GM23248 (cell line): ENCODE measurements at regions not wholly inside any gene's neighbourhood (a gene's known extent, or its start where the extent isn't known, plus 50 kb on each side); places are given as distances from the start of the nearest gene placed in this dataset.

Experiments
- DNase-seq: peaks from one replicate; pipeline ENCODE4 v3.0.0-alpha.2; 2015
- H2AFZ ChIP-seq: fragments of 200-600 bp; sonication (generic); 2 replicates; pipeline ENCODE4 v1.6.1; 2016; ENCODE audit warnings: antibody characterized with exemption
- H3F3A ChIP-seq: fragments of 200-600 bp; sonication (generic); 2 replicates; pipeline ENCODE4 v1.6.1; 2016; ENCODE audit warnings: mild to moderate bottlenecking, antibody characterized with exemption, mixed run types; ENCODE audit not compliant: insufficient read depth
- H3K27ac ChIP-seq: fragments of 200-600 bp; sonication (generic); 2 replicates; pipeline ENCODE4 v1.5.1; 2016; ENCODE audit warnings: mild to moderate bottlenecking
- H3K27me3 ChIP-seq: fragments of 200-600 bp; sonication (generic); replicated peaks from 2 replicates; pipeline ENCODE4 v1.6.1; 2016; ENCODE audit warnings: mild to moderate bottlenecking; ENCODE audit not compliant: insufficient read depth
- H3K36me3 ChIP-seq: fragments of 200-600 bp; sonication (generic); 2 replicates; pipeline ENCODE4 v1.6.1; 2016; ENCODE audit warnings: low read depth, mild to moderate bottlenecking
- H3K4me1 ChIP-seq: fragments of 200-600 bp; sonication (generic); 2 replicates; pipeline ENCODE4 v1.6.1; 2016; ENCODE audit warnings: mild to moderate bottlenecking; ENCODE audit not compliant: insufficient read depth
- H3K4me2 ChIP-seq: fragments of 200-600 bp; sonication (generic); one replicate; pipeline ENCODE4 v1.6.1; 2016; ENCODE audit warnings: mild to moderate bottlenecking; ENCODE audit not compliant: unreplicated experiment
- H3K4me3 ChIP-seq: fragments of 200-600 bp; sonication (generic); 2 replicates; pipeline ENCODE4 v1.5.1; 2016; ENCODE audit warnings: mild to moderate bottlenecking
- H3K79me2 ChIP-seq: fragments of 200-600 bp; sonication (generic); 2 replicates; pipeline ENCODE4 v1.6.1; 2016; ENCODE audit warnings: mild to moderate bottlenecking; ENCODE audit not compliant: insufficient read depth
- H3K9ac ChIP-seq: fragments of 200-600 bp; sonication (generic); 2 replicates; pipeline ENCODE4 v1.6.1; 2016; ENCODE audit warnings: mild to moderate bottlenecking
- H3K9me2 ChIP-seq: fragments of 200-600 bp; sonication (generic); 2 replicates; pipeline ENCODE4 v1.6.1; 2016; ENCODE audit warnings: mixed run types, mild to moderate bottlenecking, moderate library complexity; ENCODE audit not compliant: insufficient read depth
- H3K9me3 ChIP-seq: fragments of 200-600 bp; sonication (generic); one replicate; pipeline ENCODE4 v1.6.1; 2017; ENCODE audit warnings: low read depth
- H4K20me1 ChIP-seq: fragments of 200-600 bp; sonication (generic); 2 replicates; pipeline ENCODE4 v1.6.0; 2016; ENCODE audit not compliant: insufficient read depth
- EZH2 ChIP-seq: fragments of 200-600 bp; sonication (generic); IDR thresholded peaks from 2 replicates; pipeline ENCODE4 v1.6.1; 2018; ENCODE audit warnings: antibody characterized with exemption, mild to moderate bottlenecking; ENCODE audit not compliant: insufficient read depth, poor library complexity, severe bottlenecking
- EZH2phosphoT487 ChIP-seq: fragments of 200-600 bp; sonication (generic); IDR thresholded peaks from 2 replicates; pipeline ENCODE4 v1.6.1; 2018; ENCODE audit warnings: antibody characterized with exemption, moderate library complexity, mild to moderate bottlenecking, low read depth; ENCODE audit not compliant: insufficient read depth
- WGBS, 2 experiments: methylation state at CpG; one replicate each; pipeline ENCODE4 v1.1.6; 2015 to 2017; ENCODE audit warnings: low lambda C conversion rate in 2 of 2, low coverage in 1 of 2; ENCODE audit errors: missing lambda C conversion rate in 2 of 2; 5-methylcytosine and 5-hydroxymethylcytosine counted together
- in situ Hi-C: fragments of 300-500 bp; cut with MboI; formaldehyde crosslinking; loops from 2 replicates; pipeline ENCODE4 v1.15.0; 2020

DNA sequence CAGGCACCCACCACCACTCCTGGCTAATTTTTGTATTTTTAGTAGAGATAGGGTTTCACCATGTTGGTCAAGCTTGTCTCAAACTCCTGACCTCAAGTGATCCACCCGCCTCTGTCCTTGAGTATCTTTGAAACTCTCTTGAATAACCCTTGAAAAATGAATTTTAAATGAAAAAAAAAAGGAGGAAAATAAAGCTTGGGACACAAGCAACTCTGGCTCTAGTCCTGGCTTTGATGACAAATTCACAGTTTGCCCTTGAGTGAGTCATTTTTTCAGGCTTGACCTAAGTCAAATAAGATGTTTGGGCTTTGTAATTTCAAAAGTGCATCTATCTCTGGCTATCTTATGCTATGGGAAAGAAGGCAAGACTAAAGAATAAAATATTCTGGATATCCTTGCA lies 79.0 kb upstream of the TRIB2 start:
- Histone ChIP-seq H2AFZ (no peak overlapping the region), H3K9ac (no peak overlapping the region), H3K27ac (no peak overlapping the region), H3K9me3 (no peaks in the 10 kb centered on the region), H3K9me2 (no peaks in the 10 kb centered on the region), H3K27me3 (no peaks in the 10 kb centered on the region), H3K79me2 (no peaks in the 10 kb centered on the region), H3K4me3 (no peak overlapping the region), H3K4me1 (peaks cover 8% of the 10 kb centered on the region), H4K20me1 (no peaks in the 10 kb centered on the region), H3F3A (0 out of 2 replicates have a peak, but pooled peaks cover 3% of the 10 kb centered on the region), H3K4me2 (no peak overlapping the region), H3K36me3 (no peaks in the 10 kb centered on the region)
- TF ChIP-seq EZH2 = no peak
- TF ChIP-seq EZH2phosphoT487 = no peak
- in situ Hi-C loops = no loop called here
- WGBS, 2 experiments = 53 to 67% methylated on average over 1 of the region's 1 CpG
- DNase-seq = peak; percentile 75

DNA sequence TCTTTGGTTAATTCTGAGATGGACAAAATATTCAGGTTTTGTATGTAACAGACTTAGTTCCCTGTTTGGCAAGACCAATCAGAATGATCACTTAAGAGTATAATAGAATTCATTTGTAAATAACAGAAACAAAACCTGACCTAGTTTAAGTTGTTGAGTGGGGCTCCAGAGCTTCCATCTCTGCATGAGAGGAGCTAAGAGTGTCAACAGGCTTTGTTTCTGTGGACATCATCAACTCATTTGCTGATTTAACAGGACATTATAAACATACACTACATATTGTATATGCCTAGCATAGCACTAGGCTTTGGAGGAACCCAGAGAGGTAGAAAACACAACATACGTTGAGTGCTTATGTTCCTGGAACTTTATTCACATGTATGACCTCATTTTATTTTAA lies 75.3 kb upstream of the TRIB2 start:
- Histone ChIP-seq H3K27me3 (no peaks in the 10 kb centered on the region), H3K4me2 (no peak overlapping the region), H3K4me3 (no peak overlapping the region), H3K27ac (no peak overlapping the region), H3K9me2 (no peaks in the 10 kb centered on the region), H3K9me3 (no peaks in the 10 kb centered on the region), H3K9ac (no peak overlapping the region), H3K79me2 (no peaks in the 10 kb centered on the region), H3K36me3 (no peaks in the 10 kb centered on the region), H2AFZ (no peak overlapping the region), H4K20me1 (no peaks in the 10 kb centered on the region), H3F3A (0 out of 2 replicates have a peak, but pooled peaks cover 3% of the 10 kb centered on the region), H3K4me1 (peaks cover 8% of the 10 kb centered on the region)
- in situ Hi-C loops = no loop called here
- WGBS, 2 experiments = 69 to 70% methylated on average over 1 of the region's 1 CpG
- DNase-seq = no peak
- no peak for TF ChIP-seq EZH2
- no peak for TF ChIP-seq EZH2phosphoT487

DNA sequence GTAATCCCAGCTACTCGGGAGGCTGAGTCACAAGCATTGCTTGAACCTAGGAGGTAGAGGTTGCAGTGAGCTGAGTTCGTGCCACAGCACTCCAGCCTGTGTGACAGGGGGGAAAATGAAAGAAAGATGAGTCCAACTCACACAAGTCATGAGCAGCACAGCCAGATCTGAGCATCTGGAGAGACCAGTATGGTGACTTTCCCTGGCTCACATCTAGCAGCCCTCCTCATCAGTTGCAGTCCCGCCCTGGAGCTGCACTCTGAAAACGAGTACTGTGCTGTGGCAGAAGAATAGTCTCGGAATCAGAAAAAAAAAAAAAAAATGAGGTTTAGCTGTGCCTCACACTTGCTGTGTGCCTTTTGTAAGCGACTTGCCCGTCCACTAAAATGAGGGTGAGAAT lies 74.4 kb upstream of the TRIB2 start:
- no peak for TF ChIP-seq EZH2
- TF ChIP-seq EZH2phosphoT487 = no peak
- Histone ChIP-seq H3K9me3 (no peaks in the 10 kb centered on the region), H3F3A (0 out of 2 replicates have a peak, but pooled peaks cover 3% of the 10 kb centered on the region), H3K4me1 (peaks cover under 1% of the 10 kb centered on the region; the same call in 1 of the 2 replicates), H3K27ac (no peak overlapping the region), H3K4me2 (no peak overlapping the region), H4K20me1 (no peaks in the 10 kb centered on the region), H3K9ac (no peak overlapping the region), H3K79me2 (no peaks in the 10 kb centered on the region), H3K27me3 (peaks cover 4% of the 10 kb centered on the region; the same call in 1 of the 2 replicates), H3K9me2 (no peaks in the 10 kb centered on the region), H3K4me3 (no peak overlapping the region), H3K36me3 (no peaks in the 10 kb centered on the region), H2AFZ (no peak overlapping the region)
- WGBS, 2 experiments = 40 to 43% methylated on average over 7 of the region's 7 CpGs
- in situ Hi-C loops = no loop called here
- no peak for DNase-seq

DNA sequence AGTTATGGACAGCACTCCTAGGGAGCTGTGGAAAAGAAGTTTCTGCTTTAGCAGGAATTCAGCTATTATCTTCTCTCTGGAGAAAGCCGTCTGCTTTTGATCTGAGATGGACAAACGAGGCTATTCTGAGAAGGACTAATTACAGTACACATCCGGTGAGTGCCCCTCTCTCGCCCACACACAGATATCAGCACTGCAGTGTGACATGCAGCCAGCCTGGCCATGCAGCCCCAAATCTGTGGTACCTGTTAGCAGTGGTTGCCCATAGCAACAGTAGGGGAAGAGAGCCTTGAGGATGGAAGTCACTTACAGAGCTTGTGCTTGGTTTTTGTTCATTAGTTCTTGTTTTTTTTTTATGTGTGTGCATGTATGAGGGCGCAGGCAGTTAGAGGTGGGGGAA lies 73.9 kb upstream of the TRIB2 start:
- TF ChIP-seq EZH2phosphoT487 (no peak), EZH2 (no peak)
- H3K4me3 ChIP-seq = no peak overlapping the region
- peaks cover 6% of the 10 kb centered on the region; the same call in 1 of the 2 replicates for H3K27me3 ChIP-seq
- H2AFZ ChIP-seq = no peak overlapping the region
- no peaks in the 10 kb centered on the region for H3K9me3 ChIP-seq
- in situ Hi-C loops = no loop called here
- H3K9ac ChIP-seq = no peak overlapping the region
- H3K9me2 ChIP-seq = no peaks in the 10 kb centered on the region
- H3K36me3 ChIP-seq = no peaks in the 10 kb centered on the region
- no peaks in the 10 kb centered on the region for H3K79me2 ChIP-seq
- DNase-seq = no peak
- H3K27ac ChIP-seq = no peak overlapping the region
- H3K4me1 ChIP-seq = no peaks in the 10 kb centered on the region; the same call in 1 of the 2 replicates
- no peaks in the 10 kb centered on the region for H4K20me1 ChIP-seq
- 0 out of 2 replicates have a peak, but pooled peaks cover 3% of the 10 kb centered on the region for H3F3A ChIP-seq
- no peak overlapping the region for H3K4me2 ChIP-seq
- 43% methylated on average over 5 of the region's 5 CpGs for WGBS, 2 experiments
